SHP77 (cell line): ENCODE measurements at regions not wholly inside any gene's neighbourhood (a gene's known extent, or its start where the extent isn't known, plus 50 kb on each side); places are given as distances from the start of the nearest gene placed in this dataset.

Experiments used
- DNase-seq, 2 experiments: peaks; one replicate each; lab custom pipeline; 2025; lab: John Stamatoyannopoulos, UW

DNA sequence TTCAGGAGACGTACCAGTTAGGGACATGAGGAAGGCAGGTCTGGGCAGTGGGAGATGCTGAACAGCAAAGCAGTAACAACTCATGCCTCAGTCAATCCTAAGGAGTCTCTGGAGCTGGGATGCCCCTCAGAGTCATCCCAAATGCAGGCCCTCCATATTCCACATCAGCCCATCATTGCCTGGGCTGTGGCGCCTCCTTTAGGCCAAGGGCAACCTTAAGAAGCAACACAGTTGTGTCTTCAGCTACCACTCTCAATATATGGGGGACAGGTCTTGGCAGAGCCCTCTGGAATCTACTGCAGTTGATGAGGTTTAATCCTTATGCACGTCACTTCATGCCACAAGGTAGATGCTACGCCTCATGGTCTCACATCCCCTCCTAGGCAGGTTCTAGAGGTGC is 682.0 kb upstream of the RAB6C start:
- DNase-seq, result peak in 1 of 2 experiments; percentile 9

DNA sequence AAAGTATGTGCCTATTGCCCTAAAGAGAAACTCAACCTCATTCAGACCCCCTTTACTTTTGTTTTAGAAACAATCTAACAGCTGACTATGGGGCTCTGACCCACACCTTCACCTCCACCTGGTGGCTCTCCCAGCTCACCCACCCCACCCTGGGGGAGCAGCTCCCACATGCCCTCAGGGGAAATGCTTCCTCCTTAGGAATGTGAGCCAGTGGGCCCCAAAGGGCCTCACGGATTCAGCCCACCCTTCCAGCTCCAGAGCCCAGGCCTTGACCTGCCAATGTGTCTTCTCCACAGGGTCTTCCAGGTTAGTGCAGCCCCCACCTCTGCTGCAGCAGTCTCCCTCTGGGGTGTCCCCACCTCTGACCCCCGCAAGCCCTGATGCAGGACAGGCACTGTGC is 680.1 kb upstream of the RAB6C start:
- DNase-seq, result no peak

DNA sequence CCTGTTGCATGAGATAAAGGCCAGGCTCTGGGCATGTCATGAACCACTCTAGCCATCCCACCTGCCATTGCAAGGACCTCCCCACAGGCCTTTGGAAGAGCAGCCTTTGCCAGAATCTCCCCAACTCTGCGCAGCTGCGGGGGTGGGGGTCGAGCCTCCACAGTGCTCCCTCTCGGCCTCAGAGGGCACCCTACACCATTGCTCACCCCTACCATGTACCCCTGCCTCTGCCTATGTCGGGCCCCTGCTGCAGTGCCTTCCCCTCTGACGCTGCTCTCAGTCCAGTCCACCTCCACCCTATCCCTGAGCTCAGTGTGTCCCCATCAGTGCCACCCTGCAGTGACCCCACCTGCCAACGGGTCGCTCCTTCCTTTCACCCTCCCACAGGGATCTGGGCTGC is 679.7 kb upstream of the RAB6C start:
- no peak for DNase-seq

DNA sequence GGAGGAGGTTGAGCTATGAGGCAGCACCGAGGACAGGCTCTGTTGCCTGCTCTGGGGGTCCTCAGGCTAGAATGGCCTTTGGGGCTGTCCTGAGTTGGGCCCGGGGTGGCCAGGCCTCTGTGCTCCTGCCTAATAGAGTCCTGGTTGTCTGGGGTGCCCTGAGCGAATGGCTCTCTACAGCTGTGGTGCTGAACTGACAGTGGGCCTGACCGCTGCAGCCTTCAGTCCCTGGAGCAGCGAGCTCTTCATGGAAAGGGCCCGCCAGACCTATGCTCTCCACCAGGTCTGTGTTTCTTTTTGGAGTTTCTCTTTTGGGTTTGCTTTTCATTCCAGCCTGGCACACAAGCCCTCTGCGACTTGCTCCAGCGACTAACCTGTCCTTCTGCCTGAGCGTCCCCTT is 679.0 kb upstream of the RAB6C start:
- no peak for DNase-seq

DNA sequence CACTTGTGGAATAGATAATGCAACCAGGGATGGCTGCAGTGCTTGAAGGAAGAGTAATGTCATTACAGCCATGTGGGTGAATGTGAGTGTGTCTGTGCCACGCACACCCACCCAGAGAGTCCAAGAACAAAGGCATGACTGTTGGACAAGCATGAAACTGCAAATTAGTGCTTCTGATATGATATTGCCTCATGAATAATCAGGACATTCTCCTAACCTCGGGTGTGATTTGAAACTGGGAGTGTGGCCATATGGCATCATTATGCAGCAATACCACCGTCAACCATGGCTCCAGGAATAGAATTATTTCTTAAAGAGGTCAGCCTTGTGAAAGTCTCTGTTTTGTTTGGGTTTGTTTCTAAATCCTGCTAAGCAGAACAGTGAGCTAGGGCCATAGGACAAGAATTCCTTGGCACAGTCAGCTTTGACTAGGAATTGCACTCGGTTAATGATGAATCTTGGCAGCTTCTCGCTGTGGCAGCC is 678.0 kb upstream of the RAB6C start:
- DNase-seq, result no peak

GRCh38 chr2:129302106-129302505 is 677.4 kb upstream of the RAB6C start:
- no peak for DNase-seq

DNA sequence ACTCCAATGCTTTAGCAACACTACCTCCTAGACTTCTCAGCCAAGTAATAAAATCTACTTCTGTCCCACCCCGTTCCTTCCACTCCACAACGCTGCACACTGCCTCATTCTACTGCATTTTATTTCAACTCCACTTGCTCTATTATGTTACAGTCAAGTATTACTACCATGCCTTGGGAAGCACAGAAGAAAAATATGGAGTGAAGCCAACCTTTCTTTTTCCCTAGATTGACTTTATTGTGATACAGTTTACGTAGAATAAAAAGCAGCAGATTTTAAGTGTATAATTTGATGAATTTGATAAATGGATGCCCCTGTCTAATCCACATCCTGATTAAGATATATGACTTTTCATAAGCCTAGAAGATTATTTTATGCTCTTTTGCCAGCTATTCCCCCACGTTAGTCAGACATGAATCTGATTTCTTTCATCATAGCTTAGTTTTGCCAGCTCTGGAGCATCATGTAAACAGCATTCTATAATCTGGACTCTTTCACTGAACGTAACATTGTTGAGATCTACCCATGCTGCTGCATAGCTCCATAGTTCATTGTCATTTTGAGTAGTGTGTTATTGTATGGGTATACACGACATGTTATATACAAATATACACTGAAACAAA is 676.8 kb upstream of the RAB6C start:
- DNase-seq, result no peak

DNA sequence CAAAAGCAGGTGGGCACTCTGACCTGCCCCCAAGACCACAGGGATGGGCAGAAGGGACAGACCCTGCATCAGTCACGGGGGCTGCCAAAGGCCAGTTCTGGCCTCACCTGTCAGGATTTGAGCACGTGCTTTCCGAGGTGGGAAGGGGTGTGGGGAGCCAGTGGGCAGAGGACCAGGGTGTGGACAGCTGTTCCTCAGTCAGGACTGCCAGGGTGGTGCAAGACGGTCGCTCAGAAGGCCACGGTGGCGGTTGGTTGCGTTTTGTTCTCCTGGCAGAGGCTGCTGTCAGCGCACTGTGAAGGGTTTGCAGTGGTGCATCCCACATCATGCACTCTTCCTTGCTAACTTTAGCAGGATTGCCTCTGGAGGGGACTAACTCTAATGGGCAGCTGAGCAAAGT is 665.3 kb upstream of the RAB6C start:
- no peak for DNase-seq

GRCh38 chr2:129318581-129319421 is 660.7 kb upstream of the RAB6C start:
- DNase-seq, result peak; percentile 91 to 95

DNA sequence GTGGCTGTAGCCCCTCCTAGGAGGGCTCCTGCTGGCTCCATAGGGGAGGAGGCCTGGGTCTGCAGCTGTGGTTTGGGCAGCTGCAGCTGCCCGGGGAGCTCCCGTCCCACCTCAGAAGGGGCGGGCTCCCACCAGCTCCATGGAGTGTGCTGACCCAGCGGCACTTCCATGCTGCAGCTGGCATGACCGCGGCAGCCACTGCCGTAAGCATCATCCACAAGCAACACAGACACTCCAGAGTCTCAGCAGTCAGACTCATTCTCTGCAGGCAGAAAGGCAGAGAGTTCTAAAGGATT is 660.1 kb upstream of the RAB6C start:
- DNase-seq, result peak in 1 of 2 experiments; percentile 73

DNA sequence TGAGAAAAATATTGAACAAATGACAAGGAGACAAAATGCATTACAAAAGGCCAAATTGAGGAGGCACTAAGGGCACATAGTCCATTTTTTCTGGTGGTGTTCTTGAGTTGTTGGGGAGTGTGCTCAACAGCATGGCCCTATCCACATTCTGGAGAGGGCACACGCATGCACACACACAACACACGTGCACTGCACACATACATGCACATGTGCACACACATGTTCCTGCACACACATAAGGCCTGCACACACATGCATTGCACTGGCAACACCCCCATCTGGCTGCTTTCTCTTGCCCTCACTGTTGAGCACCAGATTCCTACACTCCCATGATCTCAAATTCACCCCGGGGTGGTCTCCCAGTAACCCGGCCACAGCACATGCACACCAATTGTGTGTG is 659.2 kb upstream of the RAB6C start:
- no peak for DNase-seq

DNA sequence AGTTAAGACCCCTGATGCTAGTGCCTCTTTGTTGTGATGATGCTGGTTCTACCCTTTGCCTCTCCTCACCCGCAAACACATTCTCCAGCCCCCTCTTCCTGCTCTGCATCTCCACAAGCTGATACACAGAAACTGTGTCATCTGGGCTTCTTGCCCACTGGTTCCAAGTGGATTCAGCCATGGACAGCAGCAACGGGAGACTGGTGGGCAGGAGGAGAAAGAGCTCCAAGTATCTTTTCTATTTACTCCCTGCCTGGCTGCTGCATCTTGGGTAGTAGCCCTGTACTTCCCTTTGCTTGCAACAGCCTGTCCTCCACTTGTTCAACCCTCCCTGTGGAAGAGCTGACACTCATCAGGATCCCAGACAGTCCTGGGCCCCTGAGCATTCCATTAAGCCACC is 655.1 kb upstream of the RAB6C start:
- DNase-seq, result no peak

- DNase-seq, result no peak
Measured at GRCh38 chr2:129325151-129325550, 654.3 kb upstream of the RAB6C start.

- DNase-seq, result no peak
Measured at GRCh38 chr2:129329574-129329973, 649.9 kb upstream of the RAB6C start.

- no peak for DNase-seq
Measured at GRCh38 chr2:129330504-129330903, 649.0 kb upstream of the RAB6C start.

- peak in 1 of 2 experiments; percentile 11 for DNase-seq
Measured at GRCh38 chr2:129331638-129332037, 647.8 kb upstream of the RAB6C start.

- DNase-seq, result no peak
Measured at GRCh38 chr2:129334128-129334527, 645.3 kb upstream of the RAB6C start.

- no peak for DNase-seq
Measured at GRCh38 chr2:129334696-129335410, 644.6 kb upstream of the RAB6C start.

DNA sequence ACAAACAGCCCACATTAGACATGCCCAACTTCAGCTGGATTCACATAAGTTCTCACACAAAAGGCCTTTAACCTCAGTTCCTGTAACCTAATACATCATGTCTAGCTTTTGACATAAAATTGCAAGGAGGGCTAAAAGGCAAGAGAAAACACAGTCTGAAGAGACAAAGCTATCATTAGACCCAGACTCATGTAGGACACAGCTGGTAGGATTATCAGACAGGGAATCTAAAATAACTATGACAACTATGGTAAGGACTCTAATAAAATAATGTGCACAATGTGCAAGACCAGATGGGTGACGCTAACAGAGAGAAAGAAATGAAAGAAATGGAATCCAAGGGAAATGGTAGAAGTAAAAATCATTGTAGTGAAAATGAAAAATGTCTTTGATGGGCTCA is 643.2 kb upstream of the RAB6C start:
- DNase-seq, result no peak

DNA sequence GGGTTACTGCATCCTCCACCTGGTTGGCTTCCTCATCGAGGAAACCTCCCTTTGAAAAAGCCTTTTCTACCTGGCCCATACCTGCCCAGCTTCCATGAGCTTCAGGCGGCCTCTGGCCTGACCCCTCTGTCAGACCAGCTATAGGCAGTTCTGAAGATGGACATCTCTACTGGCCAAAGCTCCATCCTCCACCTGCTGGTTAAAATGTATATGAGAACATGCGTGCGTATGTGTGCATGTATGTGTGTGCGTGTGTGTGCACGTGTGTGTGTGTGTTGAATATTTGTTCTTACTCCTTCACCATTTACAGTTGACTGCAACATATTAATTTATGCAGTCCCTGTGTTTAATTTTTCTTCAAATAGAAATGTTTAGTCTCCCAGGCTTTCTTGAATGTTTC is 642.4 kb upstream of the RAB6C start:
- DNase-seq, result no peak

- DNase-seq, result no peak
Measured at GRCh38 chr2:129345540-129345939, 633.9 kb upstream of the RAB6C start.

DNA sequence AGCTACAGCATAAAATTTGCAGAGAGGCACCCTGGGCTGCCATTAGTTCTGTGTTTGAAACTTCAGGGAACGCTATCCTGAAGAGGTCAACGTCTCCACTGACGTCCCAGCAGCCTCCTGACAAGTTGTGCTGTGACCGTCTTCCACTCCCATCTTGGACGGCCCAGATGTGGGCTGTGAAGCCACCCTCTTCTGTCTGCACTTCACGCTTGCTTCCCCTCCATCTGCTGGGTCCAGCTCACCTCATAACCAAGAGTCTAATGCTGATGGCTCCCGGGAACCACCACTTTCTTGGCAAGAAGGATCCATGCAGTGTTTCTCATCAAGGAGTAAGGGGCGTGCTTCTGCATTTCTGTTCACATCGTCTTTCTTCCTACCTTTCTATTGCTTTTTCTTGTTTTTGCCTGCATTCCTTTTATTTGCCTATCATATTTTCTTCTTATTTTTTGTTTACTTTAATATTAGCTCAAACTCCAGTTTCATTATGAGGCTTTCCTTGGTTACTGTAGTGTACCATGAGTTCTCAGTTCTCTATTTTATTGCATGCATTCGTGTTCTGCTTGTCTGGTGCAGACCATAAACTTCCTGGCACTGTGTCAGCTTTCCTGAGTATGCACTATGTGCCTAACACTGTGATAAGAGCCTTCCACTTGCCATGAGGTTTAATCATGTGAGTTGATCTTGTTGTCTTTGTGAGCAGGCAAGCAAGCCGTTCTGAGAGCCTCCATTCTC is 631.8 kb upstream of the RAB6C start:
- DNase-seq, result no peak
